H1 (cell line): ENCODE measurements at regions not wholly inside any gene's neighbourhood (a gene's known extent, or its start where the extent isn't known, plus 50 kb on each side); places are given as distances from the start of the nearest gene placed in this dataset.
"Not testable (repeated sequence)": the region's sequence is repeated elsewhere in the genome, so short reads cannot be mapped to it uniquely, and the experiment has no call there.

ENCODE experiments used
- CTCF ChIA-PET: fragments of 300-600 bp; sonication (Branson Sonifier 250); formaldehyde crosslinking; loops from one replicate; lab custom pipeline; 2021; ENCODE audit not compliant: partially characterized antibody; lab: Charles Lee
- POLR2A ChIA-PET: fragments of 300-600 bp; sonication (Branson Sonifier 250); formaldehyde crosslinking; loops from one replicate; lab custom pipeline; 2021; ENCODE audit warnings: inconsistent platforms; ENCODE audit not compliant: partially characterized antibody; lab: Charles Lee
- DNase-seq, 2 experiments: peaks; one replicate each; pipeline versions ENCODE4 v3.0.0 to v3.0.0-alpha.2; 2010 to 2022; ENCODE audit warnings: low spot score in 2 of 2, low read depth in 1 of 2, mixed read lengths in 1 of 2
- FAIRE-seq: peaks from 2 replicates; lab custom pipeline; 2011; peaks lifted over from hg19 to GRCh38; lab: Jason Lieb, UNC
- H2AFZ ChIP-seq: 2 replicates; pipeline ENCODE4 v1.8.1; 2012; ENCODE audit warnings: low read length, inconsistent platforms
- H2AK5ac ChIP-seq: 2 replicates; pipeline ENCODE4 v1.6.1; 2013; ENCODE audit warnings: low read depth, low read length
- H2BK120ac ChIP-seq: replicated peaks from 2 replicates; pipeline ENCODE3; 2013; ENCODE audit warnings: low read depth, low read length, inconsistent platforms
- H2BK12ac ChIP-seq: 2 replicates; pipeline ENCODE4 v1.6.1; 2013; ENCODE audit warnings: low read depth, low read length
- H2BK15ac ChIP-seq: 2 replicates; pipeline ENCODE4 v1.6.1; 2013; ENCODE audit warnings: low read length
- H2BK20ac ChIP-seq: 2 replicates; pipeline ENCODE4 v1.6.1; 2013; ENCODE audit warnings: low read length
- H2BK5ac ChIP-seq: 2 replicates; pipeline ENCODE4 v1.6.1; 2013; ENCODE audit warnings: low read depth, low read length
- H3K14ac ChIP-seq: 2 replicates; pipeline ENCODE4 v1.6.1; 2013; ENCODE audit warnings: inconsistent platforms; ENCODE audit not compliant: insufficient read length
- H3K18ac ChIP-seq: 2 replicates; pipeline ENCODE4 v1.6.1; 2013; ENCODE audit warnings: low read length; ENCODE audit errors: extremely low read depth
- H3K23ac ChIP-seq: 2 replicates; pipeline ENCODE4 v1.6.1; 2013; ENCODE audit warnings: inconsistent platforms; ENCODE audit not compliant: insufficient read length
- H3K23me2 ChIP-seq: 2 replicates; pipeline ENCODE4 v1.6.1; 2013; ENCODE audit warnings: low read depth, low read length
- H3K27ac ChIP-seq: 2 replicates; pipeline ENCODE4 v1.6.1; 2011; ENCODE audit warnings: low read depth, low read length, inconsistent platforms
- H3K27me3 ChIP-seq, 4 experiments: replicated peaks in 1 of 4; 1 replicate in 1 of 4; 2 replicates in 3 of 4; pipeline versions ENCODE4 v1.6.1 to v1.8.1; 2011 to 2013; ENCODE audit warnings: low read length in 3 of 4, mild to moderate bottlenecking in 3 of 4, inconsistent platforms in 2 of 4, mixed read lengths in 2 of 4, moderate library complexity in 1 of 4; ENCODE audit not compliant: control insufficient read depth in 3 of 4, insufficient read depth in 3 of 4; ENCODE audit errors: extremely low read depth in 1 of 4
- H3K36me3 ChIP-seq, 4 experiments: 2 replicates each; pipeline versions ENCODE4 v1.6.1 to v1.8.1; 2011 to 2013; ENCODE audit warnings: mild to moderate bottlenecking in 4 of 4, low read length in 3 of 4, moderate library complexity in 2 of 4, control low read depth in 1 of 4, inconsistent platforms in 1 of 4; ENCODE audit not compliant: insufficient read depth in 4 of 4, control insufficient read depth in 2 of 4
- H3K4ac ChIP-seq: replicated peaks from 2 replicates; pipeline ENCODE3; 2013; ENCODE audit warnings: low read length, low read depth, mixed read lengths, inconsistent platforms; ENCODE audit not compliant: insufficient read length
- H3K4me1 ChIP-seq, 4 experiments: replicated peaks in 1 of 4; 1 replicate in 1 of 4; 2 replicates in 3 of 4; pipeline versions ENCODE4 v1.6.1 to v1.8.1; 2011 to 2013; ENCODE audit warnings: low read length in 3 of 4, inconsistent platforms in 2 of 4, mixed read lengths in 1 of 4; ENCODE audit not compliant: insufficient read depth in 4 of 4, control insufficient read depth in 3 of 4
- H3K4me2 ChIP-seq, 2 experiments: 2 replicates each; pipeline versions ENCODE4 v1.6.1 to v1.8.1; 2011 to 2013; ENCODE audit warnings: low read depth in 2 of 2, low read length in 2 of 2, control low read depth in 1 of 2, inconsistent platforms in 1 of 2, mild to moderate bottlenecking in 1 of 2; ENCODE audit not compliant: insufficient read depth in 1 of 2
- H3K4me3 ChIP-seq, 4 experiments: fragments of 200-600, 300-600 bp in 1 of 4; sonication (generic), shearing (Covaris generic), sonication (Bioruptor Twin) in 1 of 4; 2 replicates each; pipeline versions ENCODE4 v1.5.1 to v1.8.1; 2011 to 2016; ENCODE audit warnings: low read length in 4 of 4, low read depth in 3 of 4, control low read depth in 2 of 4, inconsistent platforms in 2 of 4, mild to moderate bottlenecking in 2 of 4, mixed read lengths in 1 of 4, moderate library complexity in 1 of 4; ENCODE audit not compliant: insufficient read depth in 2 of 4; ENCODE audit errors: extremely low read depth in 1 of 4
- H3K56ac ChIP-seq: replicated peaks from 2 replicates; pipeline ENCODE3; 2013; ENCODE audit warnings: low read depth, mild to moderate bottlenecking, mixed read lengths, low read length, inconsistent platforms; ENCODE audit not compliant: insufficient read length
- H3K79me1 ChIP-seq: 2 replicates; pipeline ENCODE4 v1.6.1; 2013; ENCODE audit warnings: low read depth, low read length, control low read depth
- H3K79me2 ChIP-seq, 2 experiments: 2 replicates each; pipeline versions ENCODE4 v1.6.1 to v1.8.1; 2012 to 2013; ENCODE audit warnings: low read length in 2 of 2, mild to moderate bottlenecking in 2 of 2, inconsistent platforms in 1 of 2; ENCODE audit not compliant: insufficient read depth in 2 of 2, control insufficient read depth in 1 of 2
- H3K9ac ChIP-seq, 4 experiments: replicated peaks in 1 of 4; 1 replicate in 1 of 4; 2 replicates in 3 of 4; pipeline versions ENCODE4 v1.6.1 to v1.8.1; 2011 to 2013; ENCODE audit warnings: low read depth in 3 of 4, low read length in 3 of 4, control low read depth in 2 of 4, mild to moderate bottlenecking in 2 of 4, moderate library complexity in 2 of 4, inconsistent platforms in 1 of 4; ENCODE audit errors: extremely low read depth in 1 of 4
- H3K9me3 ChIP-seq, 2 experiments: 2 replicates each; pipeline versions ENCODE4 v1.6.1 to v1.8.1; 2012 to 2013; ENCODE audit warnings: mild to moderate bottlenecking in 2 of 2, moderate library complexity in 2 of 2, control low read depth in 1 of 2, inconsistent platforms in 1 of 2, low read depth in 1 of 2, low read length in 1 of 2, mixed read lengths in 1 of 2; ENCODE audit not compliant: insufficient read depth in 2 of 2
- H4K20me1 ChIP-seq, 2 experiments: replicated peaks in 1 of 2; 2 replicates each; pipeline versions ENCODE3 to v1.8.1; 2011 to 2013; ENCODE audit warnings: inconsistent platforms in 2 of 2, low read length in 2 of 2, mild to moderate bottlenecking in 1 of 2; ENCODE audit not compliant: insufficient read depth in 2 of 2, control insufficient read depth in 1 of 2
- H4K5ac ChIP-seq: 2 replicates; pipeline ENCODE4 v1.6.1; 2013; ENCODE audit warnings: low read length, low read depth, mixed read lengths, inconsistent platforms; ENCODE audit not compliant: insufficient read length
- H4K8ac ChIP-seq: 2 replicates; pipeline ENCODE4 v1.8.0; 2013; ENCODE audit warnings: mild to moderate bottlenecking, moderate library complexity, low read length, inconsistent platforms; ENCODE audit not compliant: insufficient read depth; ENCODE audit errors: extremely low read depth
- H4K91ac ChIP-seq: replicated peaks from 2 replicates; pipeline ENCODE3; 2013; ENCODE audit warnings: low read length, mixed read lengths, inconsistent platforms; ENCODE audit not compliant: insufficient read length
- GTF2F1 ChIP-seq: IDR thresholded peaks from 2 replicates; pipeline ENCODE4 v1.6.1; 2012; ENCODE audit warnings: low read depth, low read length, improper control_type of control experiment, borderline replicate concordance
- JUN ChIP-seq: IDR thresholded peaks from 2 replicates; pipeline ENCODE4 v1.6.1; 2011; ENCODE audit warnings: low read depth, mild to moderate bottlenecking, improper control_type of control experiment, low read length
- MAFK ChIP-seq: IDR thresholded peaks from 2 replicates; pipeline ENCODE4 v1.6.1; 2012; ENCODE audit warnings: low read depth, mild to moderate bottlenecking, improper control_type of control experiment, low read length
- NRF1 ChIP-seq: IDR thresholded peaks from 2 replicates; pipeline ENCODE4 v1.6.1; 2011; ENCODE audit warnings: mild to moderate bottlenecking, low read depth, low read length, improper control_type of control experiment
- RAD21 ChIP-seq, 2 experiments: IDR thresholded peaks in 1 of 2; conservative IDR thresholded peaks in 1 of 2; 2 replicates each; pipeline ENCODE4 v1.6.1; 2011; ENCODE audit warnings: low read depth in 2 of 2, low read length in 2 of 2, improper control_type of control experiment in 1 of 2, inconsistent platforms in 1 of 2, mild to moderate bottlenecking in 1 of 2, moderate library complexity in 1 of 2
- TAF1 ChIP-seq: IDR thresholded peaks from 2 replicates; pipeline ENCODE4 v1.6.1; 2011; ENCODE audit warnings: mild to moderate bottlenecking, low read depth, low read length
- ZNF274 ChIP-seq: IDR thresholded peaks from 2 replicates; pipeline ENCODE4 v1.7.0; 2012; ENCODE audit warnings: low read length, borderline replicate concordance; ENCODE audit errors: extremely low read depth
- WGBS, 2 experiments: shearing (Covaris generic) in 1 of 2; methylation state at CpG; one replicate each; pipeline versions ENCODE4 v1.1.6 to v1.1.7; 2013 to 2015; ENCODE audit warnings: low lambda C conversion rate in 2 of 2, mixed read lengths in 2 of 2, inconsistent platforms in 1 of 2, low coverage in 1 of 2, missing lambda C conversion rate in 1 of 2; ENCODE audit not compliant: insufficient replicate concordance in 2 of 2, insufficient coverage in 1 of 2, insufficient read length in 1 of 2; ENCODE audit errors: extremely low coverage in 1 of 2, missing lambda C conversion rate in 1 of 2; 5-methylcytosine and 5-hydroxymethylcytosine counted together

- TF ChIP-seq NRF1 = no peak
- TF ChIP-seq RAD21 (IDR thresholded peaks at IDR 0.05 in 1 of 2, conservative IDR thresholded peaks at IDR 0.05 in 1 of 2; ENCODE audit: low read depth in 2 of 2, low read length in 2 of 2) = no peak
- TF ChIP-seq TAF1 = no peak
- no peak for TF ChIP-seq MAFK
- TF ChIP-seq GTF2F1 = no peak
- TF ChIP-seq ZNF274 = no peak
- no peak for TF ChIP-seq JUN
These were observed 69.7 kb upstream of the RASA1 start (continued) for GRCh38 chr5:87198010-87198409.

GRCh38 chr5:87199246-87199645 lies 68.4 kb upstream of the RASA1 start:
- H2AFZ ChIP-seq, H3K9ac ChIP-seq, H3K9me3 ChIP-seq, CTCF ChIA-PET, H2BK12ac ChIP-seq, H3K4me1 ChIP-seq, H3K4me3 ChIP-seq, H2BK120ac ChIP-seq, H3K27ac ChIP-seq, H2BK20ac ChIP-seq, H3K79me1 ChIP-seq, H3K14ac ChIP-seq, H3K27me3 ChIP-seq, H2AK5ac ChIP-seq, H3K36me3 ChIP-seq, H2BK5ac ChIP-seq, H3K23me2 ChIP-seq, H4K5ac ChIP-seq, H3K4me2 ChIP-seq, H4K8ac ChIP-seq, POLR2A ChIA-PET, H3K79me2 ChIP-seq, H4K91ac ChIP-seq, H3K18ac ChIP-seq, H2BK15ac ChIP-seq, FAIRE-seq, H3K56ac ChIP-seq, DNase-seq, H4K20me1 ChIP-seq, H3K23ac ChIP-seq, H3K4ac ChIP-seq: not testable (repeated sequence)
- WGBS, 2 experiments = 100% methylated on average over 1 of the region's 1 CpG; no CpG with 5 or more reads in 1 of the 2 experiments
